ENCODE measurements at regions not wholly inside any gene's neighbourhood (a gene's known extent, or its start where the extent isn't known, plus 50 kb on each side); places are given as distances from the start of the nearest gene placed in this dataset.

DNA sequence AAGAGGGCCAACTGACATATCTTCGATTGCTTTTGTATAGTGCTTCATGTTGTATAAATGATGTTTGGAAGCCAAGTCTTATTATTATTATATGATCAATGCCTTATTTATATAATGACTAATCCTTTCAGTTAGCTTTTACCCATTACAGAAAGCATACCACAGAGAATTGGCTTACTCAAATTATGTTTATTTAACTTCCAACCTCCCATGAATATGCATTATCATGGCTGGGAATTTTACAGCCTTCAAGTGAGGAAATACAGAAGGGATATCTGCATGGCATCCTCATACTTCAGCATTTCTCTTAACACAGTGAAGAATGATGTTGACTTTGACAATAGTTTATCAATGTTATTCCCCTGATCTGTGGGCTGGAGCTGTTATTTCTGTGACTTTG lies 225.9 kb upstream of the GAP43 start:
- ChIA-PET CTCF (interaction anchor here (1.2 kb wide), 2 partner anchors 10 to 37 kb away, joined by 3 to 4 read pairs; no protein-coding TSS in a partner anchor), POLR2A (no interaction called here)
- no peak for DNase-seq (ENCODE audit: extremely low spot score)
- TF ChIP-seq, protein P1, sequence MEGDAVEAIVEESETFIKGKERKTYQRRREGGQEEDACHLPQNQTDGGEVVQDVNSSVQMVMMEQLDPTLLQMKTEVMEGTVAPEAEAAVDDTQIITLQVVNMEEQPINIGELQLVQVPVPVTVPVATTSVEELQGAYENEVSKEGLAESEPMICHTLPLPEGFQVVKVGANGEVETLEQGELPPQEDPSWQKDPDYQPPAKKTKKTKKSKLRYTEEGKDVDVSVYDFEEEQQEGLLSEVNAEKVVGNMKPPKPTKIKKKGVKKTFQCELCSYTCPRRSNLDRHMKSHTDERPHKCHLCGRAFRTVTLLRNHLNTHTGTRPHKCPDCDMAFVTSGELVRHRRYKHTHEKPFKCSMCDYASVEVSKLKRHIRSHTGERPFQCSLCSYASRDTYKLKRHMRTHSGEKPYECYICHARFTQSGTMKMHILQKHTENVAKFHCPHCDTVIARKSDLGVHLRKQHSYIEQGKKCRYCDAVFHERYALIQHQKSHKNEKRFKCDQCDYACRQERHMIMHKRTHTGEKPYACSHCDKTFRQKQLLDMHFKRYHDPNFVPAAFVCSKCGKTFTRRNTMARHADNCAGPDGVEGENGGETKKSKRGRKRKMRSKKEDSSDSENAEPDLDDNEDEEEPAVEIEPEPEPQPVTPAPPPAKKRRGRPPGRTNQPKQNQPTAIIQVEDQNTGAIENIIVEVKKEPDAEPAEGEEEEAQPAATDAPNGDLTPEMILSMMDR (IDR thresholded peaks at IDR 0.05; ENCODE audit: control extremely low read depth, extremely low read depth, low read depth, missing control alignments), result no peak

GRCh38 chr3:115398506-115398905 lies 224.8 kb upstream of the GAP43 start:
- TF ChIP-seq, protein P1 (IDR thresholded peaks at IDR 0.05; ENCODE audit: control extremely low read depth, extremely low read depth, low read depth, missing control alignments), result no peak
- no peak for DNase-seq (ENCODE audit: extremely low spot score)
- ChIA-PET CTCF (no interaction called here), POLR2A (no interaction called here)

DNA sequence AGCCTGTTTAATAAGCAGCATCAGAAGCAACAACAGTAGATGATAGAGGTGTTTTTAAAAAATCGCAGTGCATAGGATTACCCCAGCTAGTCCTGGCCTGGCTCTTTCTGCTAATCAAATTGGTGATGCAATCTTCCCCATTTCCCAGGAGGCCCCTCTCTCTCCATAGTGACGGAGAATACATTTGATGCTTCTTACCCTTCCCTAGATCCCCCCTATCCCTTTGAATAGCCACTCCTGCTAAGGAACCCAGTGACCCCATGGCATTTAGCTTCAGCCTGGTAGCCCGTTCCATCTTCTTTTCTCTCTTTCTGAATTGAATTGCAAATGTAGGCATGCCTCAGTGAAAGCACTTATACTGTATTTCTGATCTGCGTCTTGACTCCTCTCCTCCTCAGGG lies 223.6 kb upstream of the GAP43 start:
- TF ChIP-seq, protein P1 (IDR thresholded peaks at IDR 0.05; ENCODE audit: control extremely low read depth, extremely low read depth, low read depth, missing control alignments), result no peak
- CTCF ChIA-PET, result no interaction called here
- DNase-seq (ENCODE audit: extremely low spot score), result no peak
- POLR2A ChIA-PET, result no interaction called here

DNA sequence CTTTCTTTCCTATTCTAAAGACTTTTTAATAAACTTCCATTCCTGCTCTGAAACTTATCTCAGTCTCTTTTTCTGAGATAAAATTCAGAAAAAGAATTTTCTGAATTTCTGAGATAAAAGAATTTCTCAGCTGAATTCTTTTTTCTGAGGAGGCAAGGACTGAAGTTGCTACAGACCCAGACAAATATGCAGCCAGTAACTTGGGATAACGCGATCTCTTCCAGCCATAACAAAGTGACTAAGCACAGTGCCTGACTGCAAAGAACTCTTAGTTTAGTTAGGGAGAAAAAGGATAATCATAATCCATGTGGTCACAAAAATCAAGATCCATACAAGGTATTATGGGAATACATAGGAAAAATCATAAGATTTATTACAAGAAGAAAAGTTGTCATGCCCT lies 222.0 kb upstream of the GAP43 start:
- ChIA-PET CTCF (interaction anchor here (1.6 kb wide), 1 partner anchor 12 kb away, joined by 4 read pairs; no protein-coding TSS in a partner anchor), POLR2A (no interaction called here)
- DNase-seq (ENCODE audit: extremely low spot score), result no peak
- TF ChIP-seq, protein P1 (IDR thresholded peaks at IDR 0.05; ENCODE audit: control extremely low read depth, extremely low read depth, low read depth, missing control alignments), result no peak

- POLR2A ChIA-PET, result no interaction called here
- TF ChIP-seq, protein P1 (IDR thresholded peaks at IDR 0.05; ENCODE audit: control extremely low read depth, extremely low read depth, low read depth, missing control alignments), result no peak
- CTCF ChIA-PET, result interaction anchor here (1.6 kb wide), 1 partner anchor 13 kb away, joined by 4 read pairs; no protein-coding TSS in a partner anchor
- DNase-seq (ENCODE audit: extremely low spot score), result no peak
Measured at GRCh38 chr3:115401851-115402501, 221.3 kb upstream of the GAP43 start.

DNA sequence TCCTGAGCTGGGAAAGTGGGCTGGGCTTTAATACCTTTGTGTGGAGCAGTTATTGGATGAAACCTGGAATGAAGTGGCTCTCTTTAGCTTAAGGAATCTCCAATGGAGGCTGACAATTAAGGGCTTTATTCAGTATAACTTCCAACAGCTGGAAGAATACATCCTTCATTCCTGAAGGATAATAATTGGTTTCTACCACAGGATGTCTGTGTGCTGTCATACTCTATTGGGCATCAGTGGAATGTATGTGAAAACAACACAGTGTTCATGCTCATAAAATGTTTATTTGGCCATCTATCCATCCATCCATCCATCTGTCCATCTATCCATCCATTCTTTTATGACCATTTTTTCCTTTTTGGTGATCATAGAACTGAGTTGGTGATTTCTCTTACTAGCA lies 220.7 kb upstream of the GAP43 start:
- POLR2A ChIA-PET, result no interaction called here
- TF ChIP-seq, protein P1 (IDR thresholded peaks at IDR 0.05; ENCODE audit: control extremely low read depth, extremely low read depth, low read depth, missing control alignments), result no peak
- CTCF ChIA-PET, result interaction anchor here (1.6 kb wide), 1 partner anchor 14 kb away, joined by 4 read pairs; no protein-coding TSS in a partner anchor
- no peak for DNase-seq (ENCODE audit: extremely low spot score)
